GM06990 (cell line): ENCODE measurements at regions not wholly inside any gene's neighbourhood (a gene's known extent, or its start where the extent isn't known, plus 50 kb on each side); places are given as distances from the start of the nearest gene placed in this dataset.
A peak's percentile ranks its signal among the peaks of the same experiment; 100 is the strongest.
"Not testable (repeated sequence)": the region's sequence is repeated elsewhere in the genome, so short reads cannot be mapped to it uniquely, and the experiment has no call there.

Source experiments
- DNase-seq: peaks from one replicate; pipeline ENCODE4 v3.0.0-alpha.2; 2011; ENCODE audit not compliant: insufficient read length; ENCODE audit errors: extremely low read depth
- H3K27me3 ChIP-seq: replicated peaks from 2 replicates; pipeline ENCODE4 v1.6.0; 2011; ENCODE audit warnings: low read length; ENCODE audit not compliant: control insufficient read depth, insufficient read depth
- H3K36me3 ChIP-seq: 2 replicates; pipeline ENCODE4 v1.5.1; 2011; ENCODE audit warnings: low read length; ENCODE audit not compliant: control insufficient read depth, insufficient read depth
- H3K4me3 ChIP-seq: replicated peaks from 2 replicates; pipeline ENCODE4 v1.5.1; 2011; ENCODE audit warnings: low read depth, mild to moderate bottlenecking, control low read depth, low read length
- TF ChIP-seq, protein P1 (sequence below): IDR thresholded peaks from 2 replicates; pipeline ENCODE4 v1.5.1; 2011; ENCODE audit warnings: low read length, control low read depth, mild to moderate bottlenecking, inconsistent platforms; ENCODE audit not compliant: insufficient read depth, poor library complexity, severe bottlenecking

DNA sequence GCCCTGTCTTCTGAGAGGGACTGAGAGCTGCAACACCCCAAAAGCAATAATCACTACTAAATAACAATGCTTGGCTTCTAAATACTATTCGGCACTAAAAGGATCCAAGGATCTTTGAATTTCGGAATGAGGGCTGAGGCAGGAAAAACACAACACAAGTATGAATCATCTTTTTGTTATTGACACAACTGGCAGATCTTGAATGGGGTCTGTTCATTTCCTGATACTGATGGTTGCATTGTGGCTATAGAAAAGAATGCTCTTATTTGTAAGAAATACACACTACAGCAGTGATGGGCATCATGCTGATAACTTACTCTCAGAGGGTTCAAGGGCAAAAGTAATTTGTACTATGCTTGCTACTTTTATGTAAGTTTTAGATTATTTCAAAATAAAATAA, 149.2 kb upstream of the PLD5 start:
- H3K4me3 ChIP-seq = no peak overlapping the region
- TF ChIP-seq, protein P1, sequence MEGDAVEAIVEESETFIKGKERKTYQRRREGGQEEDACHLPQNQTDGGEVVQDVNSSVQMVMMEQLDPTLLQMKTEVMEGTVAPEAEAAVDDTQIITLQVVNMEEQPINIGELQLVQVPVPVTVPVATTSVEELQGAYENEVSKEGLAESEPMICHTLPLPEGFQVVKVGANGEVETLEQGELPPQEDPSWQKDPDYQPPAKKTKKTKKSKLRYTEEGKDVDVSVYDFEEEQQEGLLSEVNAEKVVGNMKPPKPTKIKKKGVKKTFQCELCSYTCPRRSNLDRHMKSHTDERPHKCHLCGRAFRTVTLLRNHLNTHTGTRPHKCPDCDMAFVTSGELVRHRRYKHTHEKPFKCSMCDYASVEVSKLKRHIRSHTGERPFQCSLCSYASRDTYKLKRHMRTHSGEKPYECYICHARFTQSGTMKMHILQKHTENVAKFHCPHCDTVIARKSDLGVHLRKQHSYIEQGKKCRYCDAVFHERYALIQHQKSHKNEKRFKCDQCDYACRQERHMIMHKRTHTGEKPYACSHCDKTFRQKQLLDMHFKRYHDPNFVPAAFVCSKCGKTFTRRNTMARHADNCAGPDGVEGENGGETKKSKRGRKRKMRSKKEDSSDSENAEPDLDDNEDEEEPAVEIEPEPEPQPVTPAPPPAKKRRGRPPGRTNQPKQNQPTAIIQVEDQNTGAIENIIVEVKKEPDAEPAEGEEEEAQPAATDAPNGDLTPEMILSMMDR = no peak
- no peak for DNase-seq
- H3K27me3 ChIP-seq = no peaks in the 10 kb centered on the region
- H3K36me3 ChIP-seq = no peaks in the 10 kb centered on the region

DNA sequence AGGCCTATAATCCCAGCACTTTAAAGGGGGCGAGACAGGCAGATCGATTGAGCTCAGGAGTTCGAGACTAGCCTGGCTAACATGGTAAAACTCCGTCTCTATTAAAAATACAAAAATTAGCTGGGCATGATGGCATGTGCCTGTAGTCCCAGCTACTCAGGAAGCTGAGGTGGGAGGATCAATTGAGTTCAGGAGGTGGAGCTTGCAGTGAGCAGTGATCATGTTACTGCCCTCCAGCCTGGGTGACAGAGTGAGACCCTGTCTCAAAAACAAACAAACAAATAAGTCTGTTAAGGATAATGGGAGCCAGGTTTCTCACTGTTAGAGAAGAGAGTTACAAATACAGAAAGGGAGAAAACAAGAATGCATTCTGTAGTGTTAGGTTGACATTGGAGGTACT, 148.7 kb upstream of the PLD5 start:
- not testable (repeated sequence) for DNase-seq, H3K36me3 ChIP-seq, H3K27me3 ChIP-seq, H3K4me3 ChIP-seq

DNA sequence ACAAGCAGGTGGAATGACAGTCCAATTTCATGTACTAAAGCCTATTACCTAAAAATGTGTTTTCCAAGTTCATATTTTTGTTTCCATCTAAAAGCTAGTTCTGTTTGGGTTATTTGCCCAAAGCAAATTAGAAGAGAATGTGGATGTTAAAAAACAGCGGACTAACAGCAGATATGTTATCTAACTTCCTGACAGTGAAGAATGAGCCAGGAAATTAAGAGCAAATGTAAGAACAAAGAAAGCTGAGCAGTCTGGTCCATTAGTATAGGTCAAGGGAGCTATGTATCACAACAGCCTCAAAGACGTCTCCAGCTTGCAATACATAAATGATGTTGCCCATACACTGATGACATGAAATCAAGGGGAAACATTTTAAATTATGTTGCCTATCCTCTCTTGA, 145.5 kb upstream of the PLD5 start:
- TF ChIP-seq, protein P1 = no peak
- H3K36me3 ChIP-seq = no peaks in the 10 kb centered on the region
- no peak for DNase-seq

DNA sequence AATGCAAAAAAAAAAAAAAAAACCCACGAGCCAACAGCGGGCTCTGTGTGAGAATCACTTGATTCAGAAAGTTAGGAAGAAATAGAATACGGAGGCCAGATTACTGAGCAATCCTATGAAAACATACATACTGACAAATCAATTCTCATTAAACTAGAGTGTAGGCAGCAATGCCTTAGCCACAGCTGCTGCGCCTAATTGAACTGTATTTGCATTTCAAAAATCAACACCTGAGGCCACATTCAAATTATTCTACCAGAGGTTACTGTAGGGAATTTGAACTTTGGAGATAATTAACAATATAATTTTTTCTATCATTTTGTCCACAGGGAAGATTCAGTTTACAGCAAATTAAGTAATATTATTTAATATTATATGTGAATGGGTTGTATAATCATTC, 138.4 kb upstream of the PLD5 start:
- Histone ChIP-seq H3K4me3 (no peak overlapping the region), H3K27me3 (no peaks in the 10 kb centered on the region), H3K36me3 (no peaks in the 10 kb centered on the region)
- TF ChIP-seq, protein P1 = no peak
- DNase-seq = no peak

More for the DNA sequence above, 145.5 kb upstream of the PLD5 start:
- Histone ChIP-seq H3K27me3 (no peaks in the 10 kb centered on the region), H3K4me3 (no peak overlapping the region)

DNA sequence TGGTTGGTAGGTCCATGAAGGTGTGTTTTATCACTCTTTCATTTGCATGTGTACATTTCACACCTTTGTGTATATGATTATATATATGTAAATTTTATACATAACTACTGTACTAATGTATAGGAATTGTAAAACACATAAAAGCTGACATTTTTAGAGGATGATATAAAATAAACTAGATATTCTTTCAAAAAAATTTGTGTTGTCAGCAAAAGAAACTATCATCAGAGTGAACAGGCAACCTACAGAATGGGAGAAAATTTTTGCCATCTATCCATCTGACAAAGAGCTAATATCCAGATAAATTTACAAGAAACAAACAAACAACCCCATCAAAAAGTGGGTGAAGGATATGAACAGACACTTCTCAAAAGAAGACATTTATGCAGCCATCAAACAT, 129.3 kb upstream of the PLD5 start:
- H3K36me3 ChIP-seq, H3K27me3 ChIP-seq, H3K4me3 ChIP-seq, DNase-seq: not testable (repeated sequence)

DNA sequence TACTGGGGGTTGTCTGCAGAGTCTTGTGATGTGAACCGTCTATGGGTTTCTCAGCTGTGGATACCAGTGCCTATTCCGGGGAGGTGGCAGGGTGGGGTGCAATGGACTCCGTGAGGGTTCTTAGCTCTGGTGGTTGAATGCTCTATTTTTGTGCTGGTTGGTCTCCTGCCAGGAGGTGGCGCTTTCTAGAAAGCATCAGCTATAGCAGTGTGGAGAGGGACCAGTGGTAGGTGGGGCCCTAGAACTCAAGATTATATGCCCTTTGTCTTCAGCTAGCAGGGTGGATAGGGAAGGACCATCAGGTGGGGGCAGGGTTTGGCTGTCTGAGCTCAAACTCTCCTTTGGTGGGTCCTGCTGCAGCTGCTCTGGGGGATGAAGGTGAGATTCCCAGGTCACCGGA, 127.3 kb upstream of the PLD5 start:
- H3K4me3 ChIP-seq = no peak overlapping the region
- H3K27me3 ChIP-seq = no peaks in the 10 kb centered on the region
- H3K36me3 ChIP-seq = no peaks in the 10 kb centered on the region
- DNase-seq = no peak
- TF ChIP-seq, protein P1 = peak; percentile 64

DNA sequence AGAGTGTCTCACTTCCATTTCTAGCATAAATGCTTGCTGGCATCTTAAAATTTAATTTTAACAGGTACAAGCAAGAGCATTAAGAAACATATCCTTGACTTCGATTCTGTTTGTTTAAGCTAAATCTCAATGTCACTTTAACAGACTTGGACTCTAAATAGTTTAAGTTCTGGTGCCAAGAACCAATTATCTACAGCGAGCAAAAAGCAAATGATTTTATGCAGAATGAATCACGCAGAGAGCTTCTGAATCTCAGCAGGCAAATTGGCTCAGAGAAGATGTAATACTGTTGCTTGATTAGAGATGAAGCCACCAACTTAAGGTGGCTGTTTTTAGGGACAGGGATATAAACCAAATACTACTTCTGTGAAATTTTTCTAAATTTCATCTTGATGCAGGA, 117.0 kb upstream of the PLD5 start:
- TF ChIP-seq, protein P1 = no peak
- DNase-seq = no peak
- H3K4me3 ChIP-seq = no peak overlapping the region
- H3K27me3 ChIP-seq = no peaks in the 10 kb centered on the region
- H3K36me3 ChIP-seq = no peaks in the 10 kb centered on the region
